ENCODE measurements at regions not wholly inside any gene's neighbourhood (a gene's known extent, or its start where the extent isn't known, plus 50 kb on each side); places are given as distances from the start of the nearest gene placed in this dataset.

GRCh38 chr5:77152441-77152840, 58.0 kb upstream of the PDE8B start:
- H3K27me3 ChIP-seq: no peaks in the 10 kb centered on the region
- Mint-ChIP-seq H3K4me1 (peaks cover 4% of the 10 kb centered on the region), H3K4me3 (no peak overlapping the region), H3K27ac (no peak overlapping the region), H3K36me3 (peaks cover 14% of the 10 kb centered on the region), H3K27me3 (ENCODE audit: insufficient read depth, low read depth) (no peaks in the 10 kb centered on the region), H3K9me3 (no peaks in the 10 kb centered on the region)
- H3K36me3 ChIP-seq: no peaks in the 10 kb centered on the region
- peaks cover 11% of the 10 kb centered on the region for H3K4me1 ChIP-seq
- H2AFZ ChIP-seq (replicated peaks): no peak overlapping the region
- H3K4me3 ChIP-seq: no peak overlapping the region
- peak; percentile 30 for DNase-seq (ENCODE audit: low spot score)
- H4K20me1 ChIP-seq (ENCODE audit: low read depth): no peaks in the 10 kb centered on the region
- H3K4me2 ChIP-seq: no peak overlapping the region
- no peak overlapping the region for H3K27ac ChIP-seq
- TF ChIP-seq EZH2phosphoT487 (IDR thresholded peaks at IDR 0.05): no peak
- TF ChIP-seq, protein P1, sequence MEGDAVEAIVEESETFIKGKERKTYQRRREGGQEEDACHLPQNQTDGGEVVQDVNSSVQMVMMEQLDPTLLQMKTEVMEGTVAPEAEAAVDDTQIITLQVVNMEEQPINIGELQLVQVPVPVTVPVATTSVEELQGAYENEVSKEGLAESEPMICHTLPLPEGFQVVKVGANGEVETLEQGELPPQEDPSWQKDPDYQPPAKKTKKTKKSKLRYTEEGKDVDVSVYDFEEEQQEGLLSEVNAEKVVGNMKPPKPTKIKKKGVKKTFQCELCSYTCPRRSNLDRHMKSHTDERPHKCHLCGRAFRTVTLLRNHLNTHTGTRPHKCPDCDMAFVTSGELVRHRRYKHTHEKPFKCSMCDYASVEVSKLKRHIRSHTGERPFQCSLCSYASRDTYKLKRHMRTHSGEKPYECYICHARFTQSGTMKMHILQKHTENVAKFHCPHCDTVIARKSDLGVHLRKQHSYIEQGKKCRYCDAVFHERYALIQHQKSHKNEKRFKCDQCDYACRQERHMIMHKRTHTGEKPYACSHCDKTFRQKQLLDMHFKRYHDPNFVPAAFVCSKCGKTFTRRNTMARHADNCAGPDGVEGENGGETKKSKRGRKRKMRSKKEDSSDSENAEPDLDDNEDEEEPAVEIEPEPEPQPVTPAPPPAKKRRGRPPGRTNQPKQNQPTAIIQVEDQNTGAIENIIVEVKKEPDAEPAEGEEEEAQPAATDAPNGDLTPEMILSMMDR (IDR thresholded peaks at IDR 0.05): no peak
- no peak for TF ChIP-seq EZH2 (IDR thresholded peaks at IDR 0.05)
- H3K79me2 ChIP-seq (ENCODE audit: low read depth): no peaks in the 10 kb centered on the region
- H3K9ac ChIP-seq: no peak overlapping the region
- no peaks in the 10 kb centered on the region for H3F3A ChIP-seq (ENCODE audit: low read depth)
- no peaks in the 10 kb centered on the region for H3K9me3 ChIP-seq (ENCODE audit: low read depth)

- Mint-ChIP-seq H3K27me3 (ENCODE audit: insufficient read depth, low read depth) (no peaks in the 10 kb centered on the region), H3K9me3 (no peaks in the 10 kb centered on the region), H3K36me3 (peaks cover 17% of the 10 kb centered on the region), H3K27ac (no peak overlapping the region), H3K4me3 (no peak overlapping the region), H3K4me1 (peaks cover 4% of the 10 kb centered on the region)
- Histone ChIP-seq H4K20me1 (ENCODE audit: low read depth) (no peaks in the 10 kb centered on the region), H2AFZ (replicated peaks) (no peak overlapping the region), H3K9me3 (ENCODE audit: low read depth) (no peaks in the 10 kb centered on the region), H3K27me3 (no peaks in the 10 kb centered on the region), H3K36me3 (no peaks in the 10 kb centered on the region), H3K9ac (no peak overlapping the region), H3K27ac (no peak overlapping the region), H3K4me2 (no peak overlapping the region), H3K79me2 (ENCODE audit: low read depth) (no peaks in the 10 kb centered on the region), H3F3A (ENCODE audit: low read depth) (peaks cover 1% of the 10 kb centered on the region), H3K4me1 (peaks cover 11% of the 10 kb centered on the region), H3K4me3 (no peak overlapping the region)
- TF ChIP-seq EZH2phosphoT487 (IDR thresholded peaks at IDR 0.05) (no peak), EZH2 (IDR thresholded peaks at IDR 0.05) (no peak)
- TF ChIP-seq, protein P1 (IDR thresholded peaks at IDR 0.05): no peak
- DNase-seq (ENCODE audit: low spot score): no peak
Observed at GRCh38 chr5:77151501-77151900, 59.0 kb upstream of the PDE8B start.

GRCh38 chr5:77146896-77147295, 59.8 kb upstream of the ZBED3 start:
- Mint-ChIP-seq H3K4me1 (peaks cover under 1% of the 10 kb centered on the region), H3K4me3 (no peak overlapping the region), H3K9me3 (peaks cover 10% of the 10 kb centered on the region), H3K27me3 (ENCODE audit: insufficient read depth, low read depth) (peaks cover 3% of the 10 kb centered on the region), H3K36me3 (peaks cover 24% of the 10 kb centered on the region), H3K27ac (no peak overlapping the region)
- no peak for DNase-seq (ENCODE audit: low spot score)
- H4K20me1 ChIP-seq (ENCODE audit: low read depth): no peaks in the 10 kb centered on the region
- no peak overlapping the region for H3K4me2 ChIP-seq
- no peak overlapping the region for H3K9ac ChIP-seq
- no peak for TF ChIP-seq EZH2phosphoT487 (IDR thresholded peaks at IDR 0.05)
- TF ChIP-seq, protein P1 (IDR thresholded peaks at IDR 0.05): no peak
- H2AFZ ChIP-seq (replicated peaks): no peak overlapping the region
- peaks cover 2% of the 10 kb centered on the region for H3K4me1 ChIP-seq
- peaks cover 20% of the 10 kb centered on the region for H3F3A ChIP-seq (ENCODE audit: low read depth)
- H3K9me3 ChIP-seq (ENCODE audit: low read depth): no peaks in the 10 kb centered on the region
- H3K79me2 ChIP-seq (ENCODE audit: low read depth): no peaks in the 10 kb centered on the region
- H3K36me3 ChIP-seq: no peaks in the 10 kb centered on the region
- H3K4me3 ChIP-seq: no peak overlapping the region
- H3K27ac ChIP-seq: no peak overlapping the region
- H3K27me3 ChIP-seq: no peaks in the 10 kb centered on the region
